Tibial nerve (tissue), 4 donors: ENCODE measurements at regions not wholly inside any gene's neighbourhood (a gene's known extent, or its start where the extent isn't known, plus 50 kb on each side); places are given as distances from the start of the nearest gene placed in this dataset.

Experiments
- DNase-seq, 2 donors: peaks; one replicate each; pipeline ENCODE4 v3.0.0-alpha.2; 2019; ENCODE audit warnings: low spot score in 2 of 2
- H3K27ac ChIP-seq, 4 donors: fragments of 200-600 bp; sonication (generic) in 3 of 4; one replicate each; pipeline ENCODE4 v1.5.1; 2017 to 2019; ENCODE audit warnings: mild to moderate bottlenecking in 1 of 4
- H3K27me3 ChIP-seq, 2 donors: fragments of 200-600 bp; sonication (generic) in 1 of 2; one replicate each; pipeline versions ENCODE4 v1.5.1 to v1.6.0; 2017 to 2019
- H3K36me3 ChIP-seq, 3 donors: fragments of 200-600 bp; sonication (generic); one replicate each; pipeline ENCODE4 v1.5.1; 2018 to 2019
- H3K4me1 ChIP-seq, 4 donors: fragments of 200-600 bp; sonication (generic) in 3 of 4; one replicate each; pipeline ENCODE4 v1.5.1; 2017 to 2019
- H3K4me3 ChIP-seq, 4 donors: fragments of 200-600 bp; sonication (generic) in 3 of 4; one replicate each; pipeline ENCODE4 v1.5.1; 2017 to 2019; ENCODE audit warnings: mild to moderate bottlenecking in 1 of 4, moderate library complexity in 1 of 4
- H3K9me3 ChIP-seq, 4 donors: fragments of 200-600 bp; sonication (generic) in 3 of 4; one replicate each; pipeline ENCODE4 v1.5.1; 2017 to 2019
- EP300 ChIP-seq, 2 donors: sonication (generic); formaldehyde crosslinking; IDR thresholded peaks; one replicate each; pipeline ENCODE4 v1.6.1; 2017; ENCODE audit warnings: antibody characterized with exemption in 2 of 2, mild to moderate bottlenecking in 1 of 2
- POLR2A ChIP-seq, 2 donors: fragments of 450-650 bp; IDR thresholded peaks; one replicate each; pipeline ENCODE4 v1.6.1; 2017; ENCODE audit warnings: antibody characterized with exemption in 2 of 2, mild to moderate bottlenecking in 2 of 2, moderate library complexity in 2 of 2
- WGBS, 2 donors: methylation state at CpG; one replicate each; pipeline ENCODE4 v1.1.5; 2018; 5-methylcytosine and 5-hydroxymethylcytosine counted together
- TF ChIP-seq, protein P1 (sequence below), 5 experiments: fragments of 200-600 bp in 3 of 5; fragments of 450-650 bp in 2 of 5; sonication (generic) in 3 of 5; IDR thresholded peaks; one replicate each; pipeline ENCODE4 v1.5.1; 2016 to 2019; ENCODE audit warnings: antibody characterized with exemption in 5 of 5, mild to moderate bottlenecking in 3 of 5, moderate library complexity in 2 of 5

DNA sequence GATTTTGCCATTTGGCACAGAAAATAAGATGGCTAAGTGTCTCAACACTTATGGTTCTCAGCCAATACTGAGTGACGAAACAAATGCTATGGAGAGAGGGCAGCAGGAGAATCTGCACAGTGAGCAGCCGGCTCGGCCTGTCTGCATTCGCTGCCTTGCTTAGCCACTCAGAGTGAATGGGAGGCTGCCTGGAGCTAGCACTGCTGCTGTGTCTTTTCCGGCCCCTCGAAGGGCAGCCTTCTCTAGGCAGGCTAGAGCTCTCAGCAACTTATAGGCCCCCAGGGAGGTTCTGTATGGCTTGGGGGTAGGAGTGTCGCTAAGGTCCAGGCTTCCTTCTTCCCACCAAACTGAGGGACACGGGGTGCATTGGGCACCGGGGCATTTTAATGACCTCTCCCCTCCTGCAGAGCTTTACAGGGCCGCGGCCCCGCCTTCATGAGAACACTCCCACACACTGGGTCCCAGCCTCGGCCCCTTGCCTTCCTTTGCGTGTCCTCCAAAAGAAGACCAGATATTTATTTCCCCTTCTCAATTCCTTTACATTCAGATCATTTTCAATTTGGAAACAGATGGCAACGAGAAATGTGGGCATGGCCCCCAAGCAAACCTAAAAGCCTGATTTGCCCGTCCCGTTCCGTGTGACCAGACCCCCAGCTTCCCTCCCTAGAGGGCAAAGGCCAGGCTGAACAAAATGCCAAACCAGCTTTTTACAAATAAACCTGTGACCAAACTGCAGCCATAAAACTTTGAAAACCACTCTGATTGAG, 670.9 kb downstream of the TOX3 start:
- H3K27ac ChIP-seq = no peak overlapping the region
- H3K4me1 ChIP-seq = no peaks in the 10 kb centered on the region
- no peaks in the 10 kb centered on the region for H3K36me3 ChIP-seq
- no peak overlapping the region for H3K4me3 ChIP-seq
- TF ChIP-seq POLR2A (IDR thresholded peaks at IDR 0.05) (no peak), EP300 (IDR thresholded peaks at IDR 0.05) (no peak)
- TF ChIP-seq, protein P1, sequence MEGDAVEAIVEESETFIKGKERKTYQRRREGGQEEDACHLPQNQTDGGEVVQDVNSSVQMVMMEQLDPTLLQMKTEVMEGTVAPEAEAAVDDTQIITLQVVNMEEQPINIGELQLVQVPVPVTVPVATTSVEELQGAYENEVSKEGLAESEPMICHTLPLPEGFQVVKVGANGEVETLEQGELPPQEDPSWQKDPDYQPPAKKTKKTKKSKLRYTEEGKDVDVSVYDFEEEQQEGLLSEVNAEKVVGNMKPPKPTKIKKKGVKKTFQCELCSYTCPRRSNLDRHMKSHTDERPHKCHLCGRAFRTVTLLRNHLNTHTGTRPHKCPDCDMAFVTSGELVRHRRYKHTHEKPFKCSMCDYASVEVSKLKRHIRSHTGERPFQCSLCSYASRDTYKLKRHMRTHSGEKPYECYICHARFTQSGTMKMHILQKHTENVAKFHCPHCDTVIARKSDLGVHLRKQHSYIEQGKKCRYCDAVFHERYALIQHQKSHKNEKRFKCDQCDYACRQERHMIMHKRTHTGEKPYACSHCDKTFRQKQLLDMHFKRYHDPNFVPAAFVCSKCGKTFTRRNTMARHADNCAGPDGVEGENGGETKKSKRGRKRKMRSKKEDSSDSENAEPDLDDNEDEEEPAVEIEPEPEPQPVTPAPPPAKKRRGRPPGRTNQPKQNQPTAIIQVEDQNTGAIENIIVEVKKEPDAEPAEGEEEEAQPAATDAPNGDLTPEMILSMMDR (IDR thresholded peaks at IDR 0.05) = no peak
- WGBS, 2 donors = 34 to 40% methylated on average over 15 to 18 of the region's 18 CpGs
- no peaks in the 10 kb centered on the region for H3K27me3 ChIP-seq
- DNase-seq = no peak
- H3K9me3 ChIP-seq = no peaks in the 10 kb centered on the region

DNA sequence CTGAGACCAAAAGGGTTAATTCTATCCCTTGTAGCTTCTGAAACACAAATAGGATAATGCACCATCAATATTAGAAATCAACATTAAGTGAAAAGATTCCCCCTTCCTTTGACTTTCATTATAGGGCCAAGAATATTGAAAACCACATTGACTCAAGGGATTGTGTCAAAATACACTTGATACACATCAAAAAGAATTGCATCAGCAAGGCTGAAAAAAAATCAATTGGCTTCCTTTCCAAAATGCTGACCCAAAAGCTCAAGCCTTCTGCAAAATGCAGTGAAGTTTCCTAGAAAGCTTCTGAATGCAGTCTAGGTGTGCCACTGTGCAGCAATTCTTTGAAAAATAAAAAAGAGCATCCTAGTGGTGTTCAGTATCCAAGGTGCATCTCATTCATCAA, 674.4 kb downstream of the TOX3 start:
- no peaks in the 10 kb centered on the region for H3K27me3 ChIP-seq
- H3K36me3 ChIP-seq = no peaks in the 10 kb centered on the region
- no peak for DNase-seq
- no peaks in the 10 kb centered on the region for H3K4me1 ChIP-seq
- H3K27ac ChIP-seq = no peak overlapping the region
- no peaks in the 10 kb centered on the region for H3K9me3 ChIP-seq
- TF ChIP-seq, protein P1 (IDR thresholded peaks at IDR 0.05) = no peak
- TF ChIP-seq POLR2A (IDR thresholded peaks at IDR 0.05) (no peak), EP300 (IDR thresholded peaks at IDR 0.05) (no peak)
- no peak overlapping the region for H3K4me3 ChIP-seq

DNA sequence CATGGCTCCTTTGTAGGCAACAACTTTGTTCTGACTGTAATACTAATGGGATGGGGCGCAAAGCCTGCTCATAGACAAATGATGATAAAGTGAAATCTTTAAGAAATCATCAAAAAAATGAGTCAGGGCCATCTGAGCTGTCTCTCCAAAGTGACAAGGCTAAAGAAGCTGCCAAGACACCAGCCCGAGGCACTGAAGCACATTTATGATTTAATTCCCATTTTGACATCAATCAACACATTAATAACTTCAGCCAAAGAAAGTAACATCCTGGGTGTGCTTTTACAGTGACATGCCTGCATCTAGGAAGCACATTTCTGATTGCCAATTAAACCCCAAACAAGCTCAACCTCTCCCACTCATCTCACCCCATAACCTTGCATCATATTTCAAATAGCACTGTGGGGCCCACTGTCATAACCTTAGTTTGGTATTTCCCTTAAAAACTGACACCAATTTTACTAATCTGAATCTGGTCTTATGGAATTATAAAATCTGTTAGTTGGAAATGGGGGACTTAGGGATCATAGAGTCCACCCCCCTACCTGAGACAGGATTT, 676.6 kb downstream of the TOX3 start:
- DNase-seq = no peak
- H3K36me3 ChIP-seq = no peaks in the 10 kb centered on the region
- TF ChIP-seq POLR2A (IDR thresholded peaks at IDR 0.05) (no peak), EP300 (IDR thresholded peaks at IDR 0.05) (no peak)
- TF ChIP-seq, protein P1 (IDR thresholded peaks at IDR 0.05) = no peak
- H3K4me1 ChIP-seq = no peaks in the 10 kb centered on the region
- no peaks in the 10 kb centered on the region for H3K9me3 ChIP-seq
- no peak overlapping the region for H3K4me3 ChIP-seq
- no peak overlapping the region for H3K27ac ChIP-seq
- H3K27me3 ChIP-seq = no peaks in the 10 kb centered on the region
- 66 to 73% methylated on average over 2 of the region's 2 CpGs for WGBS, 2 donors

DNA sequence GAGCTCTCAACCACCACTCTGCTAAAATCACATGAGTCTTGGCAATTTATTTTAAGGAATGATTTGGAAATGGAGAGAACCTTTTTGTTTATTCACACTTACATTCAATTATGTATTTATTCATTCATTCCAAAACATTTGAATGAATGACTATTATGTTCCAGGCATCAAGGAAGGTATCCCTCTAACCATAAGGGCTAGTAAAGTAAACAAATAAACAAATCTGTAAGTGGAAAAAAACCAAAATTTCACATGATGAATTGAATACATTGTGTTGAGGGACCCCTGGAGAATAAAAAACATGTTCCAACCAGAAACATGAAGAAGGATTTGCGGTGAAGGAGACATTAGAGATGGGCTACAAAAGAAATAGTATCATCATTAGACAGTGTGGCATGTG, 677.8 kb downstream of the TOX3 start:
- H3K36me3 ChIP-seq = no peaks in the 10 kb centered on the region
- no peak overlapping the region for H3K27ac ChIP-seq
- no peaks in the 10 kb centered on the region for H3K27me3 ChIP-seq
- WGBS, 2 donors = 68 to 83% methylated on average over 1 of the region's 1 CpG
- no peaks in the 10 kb centered on the region for H3K9me3 ChIP-seq
- no peak for DNase-seq
- TF ChIP-seq EP300 (IDR thresholded peaks at IDR 0.05) = no peak
- TF ChIP-seq, protein P1 (IDR thresholded peaks at IDR 0.05) = no peak
- no peak for TF ChIP-seq POLR2A (IDR thresholded peaks at IDR 0.05)
- H3K4me1 ChIP-seq = no peaks in the 10 kb centered on the region
- no peak overlapping the region for H3K4me3 ChIP-seq

DNA sequence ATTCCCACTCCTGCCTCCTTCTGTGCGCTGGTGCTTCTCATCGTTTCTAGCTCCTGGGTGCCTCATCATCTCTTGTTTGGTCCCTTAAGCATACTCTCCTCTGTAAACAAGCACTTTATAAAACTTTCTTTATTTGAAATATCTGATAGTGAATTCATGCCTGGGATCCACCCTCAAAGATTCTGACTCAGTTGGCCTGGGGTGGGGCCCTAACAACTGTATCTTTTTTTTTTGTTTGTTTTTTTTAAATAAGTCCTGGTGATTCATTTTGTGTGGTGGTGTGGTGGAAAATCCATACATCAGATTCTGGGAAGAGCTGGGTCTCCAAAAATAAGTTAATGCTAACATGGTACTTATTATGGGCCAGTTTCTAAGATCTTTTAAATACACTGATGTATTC, 678.3 kb downstream of the TOX3 start:
- Histone ChIP-seq H3K4me3 (no peak overlapping the region), H3K36me3 (no peaks in the 10 kb centered on the region), H3K27me3 (no peaks in the 10 kb centered on the region), H3K4me1 (no peaks in the 10 kb centered on the region), H3K9me3 (no peaks in the 10 kb centered on the region), H3K27ac (no peak overlapping the region)
- no peak for DNase-seq
- WGBS, 2 donors = 75 to 78% methylated on average over 2 of the region's 2 CpGs
- TF ChIP-seq, protein P1 (IDR thresholded peaks at IDR 0.05) = no peak
- no peak for TF ChIP-seq EP300 (IDR thresholded peaks at IDR 0.05)
- TF ChIP-seq POLR2A (IDR thresholded peaks at IDR 0.05) = no peak
